22Rv1 (cell line): ENCODE measurements at regions not wholly inside any gene's neighbourhood (a gene's known extent, or its start where the extent isn't known, plus 50 kb on each side); places are given as distances from the start of the nearest gene placed in this dataset.

ENCODE experiments used
- CTCF ChIP-seq: fragments of 450-650 bp; IDR thresholded peaks from 2 replicates; pipeline ENCODE4 v1.5.1; 2017; ENCODE audit warnings: mild to moderate bottlenecking
- ZFX ChIP-seq: fragments of 450-650 bp; IDR thresholded peaks from 2 replicates; pipeline ENCODE4 v1.6.1; 2017; ENCODE audit warnings: antibody characterized with exemption, borderline replicate concordance

GRCh38 chr4:181946902-181947301 lies 296.3 kb upstream of the TENM3 start:
- no peak for TF ChIP-seq CTCF
- TF ChIP-seq ZFX = no peak
